ENCODE measurements at regions not wholly inside any gene's neighbourhood (a gene's known extent, or its start where the extent isn't known, plus 50 kb on each side); places are given as distances from the start of the nearest gene placed in this dataset.

DNA sequence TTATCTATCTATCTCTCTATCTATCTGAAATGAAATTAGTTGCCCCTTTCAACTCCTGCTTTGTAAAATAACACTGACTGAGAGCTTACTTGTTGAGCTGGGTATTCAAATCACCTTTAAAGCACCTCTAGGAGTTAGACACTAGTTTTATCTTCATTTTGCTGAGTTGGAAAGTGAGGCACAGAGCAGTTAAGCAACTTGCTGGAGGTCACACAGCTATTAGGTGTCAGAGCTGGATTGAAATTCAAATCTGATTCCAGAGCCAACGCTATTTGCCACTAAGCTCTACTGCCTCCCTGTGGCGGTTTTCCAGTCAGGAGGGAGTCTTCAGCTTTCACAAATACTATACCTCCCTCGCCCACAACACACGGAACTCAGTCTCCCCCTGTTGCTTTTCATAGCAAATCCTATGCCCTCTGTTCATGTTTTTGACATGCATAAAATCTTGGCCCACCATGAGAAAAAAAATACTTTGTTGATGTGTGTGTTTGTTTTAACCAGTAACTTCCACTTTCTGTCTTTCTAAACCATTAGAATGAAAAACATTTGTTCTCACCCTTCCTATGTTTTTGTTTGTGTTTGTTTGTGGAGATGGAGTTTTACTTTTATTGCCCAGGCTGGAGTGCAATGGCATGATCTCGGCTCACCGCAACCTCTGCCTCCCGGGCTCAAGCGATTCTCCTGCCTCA lies 74.8 kb upstream of the SMURF2 start:
- no peaks in the 10 kb centered on the region for H3K36me3 ChIP-seq (ENCODE audit: control insufficient read depth in 1 of 2, insufficient read depth in 2 of 2, low read length in 2 of 2)
- no peaks in the 10 kb centered on the region for H3K9me3 ChIP-seq (ENCODE audit: control insufficient read depth in 1 of 2, insufficient read depth in 1 of 2, low read depth in 1 of 2, low read length in 2 of 2)
- CTCF ChIA-PET = interaction anchor here (0.6 to 1.8 kb wide), 9 partner anchors 24 to 1054 kb away, joined by 3 to 5 read pairs (median 3); no protein-coding TSS in a partner anchor
- H2AFZ ChIP-seq (ENCODE audit: low read depth, low read length, poor library complexity, severe bottlenecking) = no peak overlapping the region
- H3K9ac ChIP-seq (ENCODE audit: low read length) = no peak overlapping the region
- no peak overlapping the region for H3K4me3 ChIP-seq (replicated peaks in 1 of 2; ENCODE audit: low read depth in 1 of 2, low read length in 2 of 2)
- POLR2A ChIA-PET = interaction anchor here (0.9 to 1.6 kb wide), 5 partner anchors 28 to 230 kb away, joined by 3 to 7 read pairs (median 4); partner anchors contain the start of genes CEP95 and DDX5
- ATAC-seq (peak; percentile 75), DNase-seq (ENCODE audit: low read depth, low spot score) (peak; percentile 61)
- RAD21 ChIA-PET (ENCODE audit: low non-redundant PET in 1 of 2, low total read pairs in 2 of 2, uncharacterized antibody in 2 of 2, unreplicated experiment in 2 of 2) = interaction anchor here in 1 of 2 experiments (1.2 kb wide), 1 partner anchor 86 kb away, joined by 3 read pairs; no protein-coding TSS in a partner anchor
- no peaks in the 10 kb centered on the region for H3K9me2 ChIP-seq (ENCODE audit: insufficient read depth)
- peak overlapping the region; percentile 12; the same call in 1 of the 2 replicates for H3K4me2 ChIP-seq (ENCODE audit: low read length)
- intact Hi-C loops (cut with micrococcal nuclease) = loop anchor here (2.0 kb wide), 1 partner anchor 74 kb away; the partner anchor contains the start of gene SMURF2
- no peak overlapping the region for H3K27ac ChIP-seq (ENCODE audit: low read depth, low read length)
- H4K20me1 ChIP-seq (ENCODE audit: insufficient read depth) = no peaks in the 10 kb centered on the region
- no peaks in the 10 kb centered on the region for H3K27me3 ChIP-seq (ENCODE audit: insufficient read depth, low read length)
- peaks cover 33 to 63% of the 10 kb centered on the region in 2 experiments; a peak in 3 of 4 replicates for H3K4me1 ChIP-seq (ENCODE audit: control insufficient read depth in 1 of 2, insufficient read depth in 2 of 2, low read length in 2 of 2)
- TF ChIP-seq POLR2AphosphoS5 (IDR thresholded peaks at IDR 0.05; ENCODE audit: low read depth, low read length) (peak; percentile 50; the same call in 1 of the 2 replicates), ELF1 (IDR thresholded peaks at IDR 0.05; ENCODE audit: borderline replicate concordance, low read depth) (no peak), CBX3 (IDR thresholded peaks at IDR 0.05; ENCODE audit: low read depth) (peak; percentile 91), YY1 (IDR thresholded peaks at IDR 0.05; ENCODE audit: extremely low read depth, insufficient replicate concordance, low read depth, low read length) (peak; percentile 34), RAD21 (IDR thresholded peaks at IDR 0.05; ENCODE audit: low read depth) (peak; percentile 99), EZH2phosphoT487 (IDR thresholded peaks at IDR 0.05; ENCODE audit: borderline replicate concordance) (no peak), CEBPB (IDR thresholded peaks at IDR 0.05; ENCODE audit: low read depth) (no peak)
- TF ChIP-seq, protein P1, sequence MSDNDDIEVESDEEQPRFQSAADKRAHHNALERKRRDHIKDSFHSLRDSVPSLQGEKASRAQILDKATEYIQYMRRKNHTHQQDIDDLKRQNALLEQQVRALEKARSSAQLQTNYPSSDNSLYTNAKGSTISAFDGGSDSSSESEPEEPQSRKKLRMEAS (IDR thresholded peaks at IDR 0.05) = peak; percentile 38; the same call in 1 of the 2 replicates
- TF ChIP-seq, protein P2, sequence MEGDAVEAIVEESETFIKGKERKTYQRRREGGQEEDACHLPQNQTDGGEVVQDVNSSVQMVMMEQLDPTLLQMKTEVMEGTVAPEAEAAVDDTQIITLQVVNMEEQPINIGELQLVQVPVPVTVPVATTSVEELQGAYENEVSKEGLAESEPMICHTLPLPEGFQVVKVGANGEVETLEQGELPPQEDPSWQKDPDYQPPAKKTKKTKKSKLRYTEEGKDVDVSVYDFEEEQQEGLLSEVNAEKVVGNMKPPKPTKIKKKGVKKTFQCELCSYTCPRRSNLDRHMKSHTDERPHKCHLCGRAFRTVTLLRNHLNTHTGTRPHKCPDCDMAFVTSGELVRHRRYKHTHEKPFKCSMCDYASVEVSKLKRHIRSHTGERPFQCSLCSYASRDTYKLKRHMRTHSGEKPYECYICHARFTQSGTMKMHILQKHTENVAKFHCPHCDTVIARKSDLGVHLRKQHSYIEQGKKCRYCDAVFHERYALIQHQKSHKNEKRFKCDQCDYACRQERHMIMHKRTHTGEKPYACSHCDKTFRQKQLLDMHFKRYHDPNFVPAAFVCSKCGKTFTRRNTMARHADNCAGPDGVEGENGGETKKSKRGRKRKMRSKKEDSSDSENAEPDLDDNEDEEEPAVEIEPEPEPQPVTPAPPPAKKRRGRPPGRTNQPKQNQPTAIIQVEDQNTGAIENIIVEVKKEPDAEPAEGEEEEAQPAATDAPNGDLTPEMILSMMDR (IDR thresholded peaks at IDR 0.05 in 2 of 3, conservative IDR thresholded peaks at IDR 0.05 in 1 of 3; ENCODE audit: borderline replicate concordance in 1 of 3, insufficient read depth in 1 of 3, low read depth in 2 of 3, low read length in 2 of 3) = peak; percentile 82 to 96 (median 91); a peak in 5 of 6 replicates
- H3K79me2 ChIP-seq (ENCODE audit: insufficient read depth, low read length) = no peaks in the 10 kb centered on the region
- no TSS peak for BruUV-seq (replicated peaks)

All from HCT116 (cell line).